ENCODE measurements at regions not wholly inside any gene's neighbourhood (a gene's known extent, or its start where the extent isn't known, plus 50 kb on each side); places are given as distances from the start of the nearest gene placed in this dataset.

DNA sequence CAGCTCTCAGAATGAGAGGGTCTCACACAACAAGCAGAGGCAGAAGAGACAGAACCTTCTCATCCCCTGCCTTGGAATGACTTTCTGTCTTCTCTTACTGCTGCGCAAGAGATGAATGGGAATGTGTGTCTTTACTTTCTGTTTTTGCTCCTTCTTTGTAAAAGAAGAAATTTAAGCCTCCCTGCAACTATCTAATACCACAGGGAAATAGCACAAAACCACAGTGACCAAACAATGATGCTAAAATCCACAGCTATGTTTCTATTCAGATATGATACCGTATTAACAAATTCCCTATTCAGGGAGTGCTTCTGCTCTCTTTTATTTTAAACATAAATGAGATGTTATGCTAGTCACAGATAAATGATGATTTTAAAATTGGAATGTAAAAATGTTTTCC is 173.8 kb upstream of the RAI2 start:
- Histone ChIP-seq H3K4me1 (ENCODE audit: control insufficient read depth, insufficient read depth, low read length) (no peaks in the 10 kb centered on the region), H3K27me3 (replicated peaks in 1 of 2; ENCODE audit: control insufficient read depth in 2 of 2, insufficient read depth in 2 of 2, low read length in 1 of 2) (no peaks in the 10 kb centered on the region), H3K4me3 (no peak overlapping the region), H4K20me1 (ENCODE audit: control insufficient read depth, insufficient read depth) (no peaks in the 10 kb centered on the region), H3K36me3 (ENCODE audit: control insufficient read depth in 2 of 2, insufficient read depth in 2 of 2, low read length in 1 of 2) (no peaks in the 10 kb centered on the region), H2AFZ (ENCODE audit: control insufficient read depth, low read depth, low read length) (no peak overlapping the region), H3K27ac (ENCODE audit: control insufficient read depth, insufficient read depth) (no peak overlapping the region), H3K4me2 (ENCODE audit: control insufficient read depth, insufficient read depth) (no peak overlapping the region), H3K9ac (ENCODE audit: control insufficient read depth, insufficient read depth, low read length) (no peak overlapping the region), H3K9me3 (replicated peaks; ENCODE audit: control insufficient read depth, insufficient read depth, low read length) (no peaks in the 10 kb centered on the region; the same call in 2 of the 3 replicates), H3K79me2 (ENCODE audit: control insufficient read depth, insufficient read depth, low read length) (no peaks in the 10 kb centered on the region)
- POLR2A ChIA-PET: no interaction called here
- CTCF ChIA-PET: no interaction called here
- RAD21 ChIA-PET (ENCODE audit: unreplicated experiment): no interaction called here
- BruUV-seq (replicated peaks): no TSS peak
- 44% methylated on average over 2 of the region's 2 CpGs for WGBS (ENCODE audit: insufficient coverage, insufficient replicate concordance, low lambda C conversion rate, missing lambda C conversion rate)
- no peak for DNase-seq (ENCODE audit: low read depth, low spot score)
- TF ChIP-seq, protein P1, sequence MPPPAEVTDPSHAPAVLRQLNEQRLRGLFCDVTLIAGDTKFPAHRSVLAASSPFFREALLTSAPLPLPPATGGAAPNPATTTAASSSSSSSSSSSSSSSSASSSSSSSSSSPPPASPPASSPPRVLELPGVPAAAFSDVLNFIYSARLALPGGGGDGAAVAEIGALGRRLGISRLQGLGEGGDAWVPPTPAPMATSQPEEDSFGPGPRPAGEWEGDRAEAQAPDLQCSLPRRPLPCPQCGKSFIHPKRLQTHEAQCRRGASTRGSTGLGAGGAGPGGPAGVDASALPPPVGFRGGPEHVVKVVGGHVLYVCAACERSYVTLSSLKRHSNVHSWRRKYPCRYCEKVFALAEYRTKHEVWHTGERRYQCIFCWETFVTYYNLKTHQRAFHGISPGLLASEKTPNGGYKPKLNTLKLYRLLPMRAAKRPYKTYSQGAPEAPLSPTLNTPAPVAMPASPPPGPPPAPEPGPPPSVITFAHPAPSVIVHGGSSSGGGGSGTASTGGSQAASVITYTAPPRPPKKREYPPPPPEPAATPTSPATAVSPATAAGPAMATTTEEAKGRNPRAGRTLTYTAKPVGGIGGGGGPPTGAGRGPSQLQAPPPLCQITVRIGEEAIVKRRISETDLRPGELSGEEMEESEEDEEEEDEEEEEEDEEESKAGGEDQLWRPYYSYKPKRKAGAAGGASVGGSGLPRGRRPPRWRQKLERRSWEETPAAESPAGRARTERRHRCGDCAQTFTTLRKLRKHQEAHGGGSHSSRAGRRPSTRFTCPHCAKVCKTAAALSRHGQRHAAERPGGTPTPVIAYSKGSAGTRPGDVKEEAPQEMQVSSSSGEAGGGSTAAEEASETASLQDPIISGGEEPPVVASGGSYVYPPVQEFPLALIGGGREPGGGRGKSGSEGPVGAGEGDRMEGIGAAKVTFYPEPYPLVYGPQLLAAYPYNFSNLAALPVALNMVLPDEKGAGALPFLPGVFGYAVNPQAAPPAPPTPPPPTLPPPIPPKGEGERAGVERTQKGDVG (CRISPR knock-in tag; IDR thresholded peaks at IDR 0.05): no peak
- TF ChIP-seq KAT2A (conservative IDR thresholded peaks at IDR 0.05; ENCODE audit: control insufficient read depth, low read depth, low read length): no peak
- SMC1A ChIA-PET (ENCODE audit: uncharacterized antibody, unreplicated experiment): no interaction called here
- ATAC-seq: no peak
- in situ Hi-C loops (cut with MboI) (no loop called here), intact Hi-C loops (cut with micrococcal nuclease; ENCODE audit: unreplicated experiment) (no loop called here)
- no peak for FAIRE-seq

DNA sequence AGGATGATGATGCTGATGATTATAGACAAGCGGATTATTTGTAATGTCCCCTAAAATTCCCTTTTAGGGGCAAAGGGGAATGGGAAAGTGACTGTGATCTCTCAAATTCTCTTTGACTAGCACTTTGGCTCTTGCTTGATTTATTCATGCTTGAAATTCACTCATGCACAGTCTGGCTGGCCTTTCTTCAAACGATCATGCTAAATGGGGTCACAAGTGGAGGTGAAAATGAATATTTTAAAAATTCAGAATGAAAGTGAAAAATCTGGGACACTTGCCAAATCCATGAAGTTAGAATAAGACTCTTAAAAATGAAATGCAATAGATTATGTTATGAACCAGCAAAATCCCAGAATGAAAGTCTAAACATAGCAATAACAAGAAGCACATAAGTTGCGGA is 173.4 kb upstream of the RAI2 start:
- SMC1A ChIA-PET (ENCODE audit: uncharacterized antibody, unreplicated experiment): no interaction called here
- POLR2A ChIA-PET: no interaction called here
- ATAC-seq: no peak
- no peak overlapping the region for H3K4me2 ChIP-seq (ENCODE audit: control insufficient read depth, insufficient read depth)
- CTCF ChIA-PET: no interaction called here
- 66% methylated on average over 3 of the region's 3 CpGs for WGBS (ENCODE audit: insufficient coverage, insufficient replicate concordance, low lambda C conversion rate, missing lambda C conversion rate)
- no peaks in the 10 kb centered on the region for H3K36me3 ChIP-seq (ENCODE audit: control insufficient read depth in 2 of 2, insufficient read depth in 2 of 2, low read length in 1 of 2)
- H4K20me1 ChIP-seq (ENCODE audit: control insufficient read depth, insufficient read depth): no peaks in the 10 kb centered on the region
- no peaks in the 10 kb centered on the region for H3K4me1 ChIP-seq (ENCODE audit: control insufficient read depth, insufficient read depth, low read length)
- intact Hi-C loops (cut with micrococcal nuclease; ENCODE audit: unreplicated experiment) (no loop called here), in situ Hi-C loops (cut with MboI) (no loop called here)
- H3K79me2 ChIP-seq (ENCODE audit: control insufficient read depth, insufficient read depth, low read length): no peaks in the 10 kb centered on the region
- DNase-seq (ENCODE audit: low read depth, low spot score): no peak
- no peaks in the 10 kb centered on the region for H3K27me3 ChIP-seq (replicated peaks in 1 of 2; ENCODE audit: control insufficient read depth in 2 of 2, insufficient read depth in 2 of 2, low read length in 1 of 2)
- no peak overlapping the region for H3K4me3 ChIP-seq
- RAD21 ChIA-PET (ENCODE audit: unreplicated experiment): no interaction called here
- no peaks in the 10 kb centered on the region; the same call in 2 of the 3 replicates for H3K9me3 ChIP-seq (replicated peaks; ENCODE audit: control insufficient read depth, insufficient read depth, low read length)
- H2AFZ ChIP-seq (ENCODE audit: control insufficient read depth, low read depth, low read length): no peak overlapping the region
- no peak overlapping the region for H3K9ac ChIP-seq (ENCODE audit: control insufficient read depth, insufficient read depth, low read length)
- BruUV-seq (replicated peaks): no TSS peak
- FAIRE-seq: no peak
- H3K27ac ChIP-seq (ENCODE audit: control insufficient read depth, insufficient read depth): no peak overlapping the region
- TF ChIP-seq KLF5 (IDR thresholded peaks at IDR 0.05; ENCODE audit: partially characterized antibody) (no peak), FOXK2 (IDR thresholded peaks at IDR 0.05) (no peak), LARP7 (IDR thresholded peaks at IDR 0.05) (no peak), EP300 (IDR thresholded peaks at IDR 0.05; ENCODE audit: borderline replicate concordance in 1 of 2, control insufficient read depth in 1 of 2, low read depth in 2 of 2, low read length in 2 of 2) (no peak), ZBED1 (IDR thresholded peaks at IDR 0.05; ENCODE audit: borderline replicate concordance) (no peak), MTA3 (IDR thresholded peaks at IDR 0.05; ENCODE audit: borderline replicate concordance, low read length) (no peak), IKZF2 (IDR thresholded peaks at IDR 0.05) (no peak)
- TF ChIP-seq, protein P2, sequence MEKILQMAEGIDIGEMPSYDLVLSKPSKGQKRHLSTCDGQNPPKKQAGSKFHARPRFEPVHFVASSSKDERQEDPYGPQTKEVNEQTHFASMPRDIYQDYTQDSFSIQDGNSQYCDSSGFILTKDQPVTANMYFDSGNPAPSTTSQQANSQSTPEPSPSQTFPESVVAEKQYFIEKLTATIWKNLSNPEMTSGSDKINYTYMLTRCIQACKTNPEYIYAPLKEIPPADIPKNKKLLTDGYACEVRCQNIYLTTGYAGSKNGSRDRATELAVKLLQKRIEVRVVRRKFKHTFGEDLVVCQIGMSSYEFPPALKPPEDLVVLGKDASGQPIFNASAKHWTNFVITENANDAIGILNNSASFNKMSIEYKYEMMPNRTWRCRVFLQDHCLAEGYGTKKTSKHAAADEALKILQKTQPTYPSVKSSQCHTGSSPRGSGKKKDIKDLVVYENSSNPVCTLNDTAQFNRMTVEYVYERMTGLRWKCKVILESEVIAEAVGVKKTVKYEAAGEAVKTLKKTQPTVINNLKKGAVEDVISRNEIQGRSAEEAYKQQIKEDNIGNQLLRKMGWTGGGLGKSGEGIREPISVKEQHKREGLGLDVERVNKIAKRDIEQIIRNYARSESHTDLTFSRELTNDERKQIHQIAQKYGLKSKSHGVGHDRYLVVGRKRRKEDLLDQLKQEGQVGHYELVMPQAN (conservative IDR thresholded peaks at IDR 0.05): no peak
- TF ChIP-seq, protein P3, sequence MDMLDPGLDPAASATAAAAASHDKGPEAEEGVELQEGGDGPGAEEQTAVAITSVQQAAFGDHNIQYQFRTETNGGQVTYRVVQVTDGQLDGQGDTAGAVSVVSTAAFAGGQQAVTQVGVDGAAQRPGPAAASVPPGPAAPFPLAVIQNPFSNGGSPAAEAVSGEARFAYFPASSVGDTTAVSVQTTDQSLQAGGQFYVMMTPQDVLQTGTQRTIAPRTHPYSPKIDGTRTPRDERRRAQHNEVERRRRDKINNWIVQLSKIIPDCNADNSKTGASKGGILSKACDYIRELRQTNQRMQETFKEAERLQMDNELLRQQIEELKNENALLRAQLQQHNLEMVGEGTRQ (IDR thresholded peaks at IDR 0.05; ENCODE audit: borderline replicate concordance, low read depth, low read length): no peak
- TF ChIP-seq, protein P4, sequence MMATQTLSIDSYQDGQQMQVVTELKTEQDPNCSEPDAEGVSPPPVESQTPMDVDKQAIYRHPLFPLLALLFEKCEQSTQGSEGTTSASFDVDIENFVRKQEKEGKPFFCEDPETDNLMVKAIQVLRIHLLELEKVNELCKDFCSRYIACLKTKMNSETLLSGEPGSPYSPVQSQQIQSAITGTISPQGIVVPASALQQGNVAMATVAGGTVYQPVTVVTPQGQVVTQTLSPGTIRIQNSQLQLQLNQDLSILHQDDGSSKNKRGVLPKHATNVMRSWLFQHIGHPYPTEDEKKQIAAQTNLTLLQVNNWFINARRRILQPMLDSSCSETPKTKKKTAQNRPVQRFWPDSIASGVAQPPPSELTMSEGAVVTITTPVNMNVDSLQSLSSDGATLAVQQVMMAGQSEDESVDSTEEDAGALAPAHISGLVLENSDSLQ (IDR thresholded peaks at IDR 0.05): no peak
